Neural crest cell (in vitro differentiated cells): ENCODE measurements at regions not wholly inside any gene's neighbourhood (a gene's known extent, or its start where the extent isn't known, plus 50 kb on each side); places are given as distances from the start of the nearest gene placed in this dataset.

Source experiments
- DNase-seq: peaks from one replicate; pipeline ENCODE4 v3.0.0; 2021; ENCODE audit warnings: low read depth, mixed read lengths, low spot score
- H3K27ac Mint-ChIP-seq: one replicate; pipeline ENCODE4 v1.8.0; 2021; ENCODE audit warnings: mild to moderate bottlenecking, mixed read lengths; ENCODE audit not compliant: unreplicated experiment
- H3K27me3 Mint-ChIP-seq: 2 replicates; pipeline ENCODE4 v1.8.0; 2021; ENCODE audit warnings: low read depth, mild to moderate bottlenecking, mixed read lengths
- H3K36me3 Mint-ChIP-seq: 2 replicates; pipeline ENCODE4 v1.8.0; 2021; ENCODE audit warnings: low read depth, mild to moderate bottlenecking, mixed read lengths
- H3K4me1 Mint-ChIP-seq: 2 replicates; pipeline ENCODE4 v1.8.0; 2021; ENCODE audit warnings: mixed read lengths
- H3K4me3 Mint-ChIP-seq: one replicate; pipeline ENCODE4 v1.8.0; 2021; ENCODE audit warnings: mild to moderate bottlenecking, mixed read lengths
- H3K9me3 Mint-ChIP-seq: 2 replicates; pipeline ENCODE4 v1.8.0; 2021; ENCODE audit warnings: mixed read lengths
- TF ChIP-seq, protein P1 (sequence below): fragments of 200-600 bp; sonication (generic); conservative IDR thresholded peaks from 2 replicates; pipeline ENCODE4 v1.5.0; 2021; ENCODE audit warnings: antibody characterized with exemption, mild to moderate bottlenecking

DNA sequence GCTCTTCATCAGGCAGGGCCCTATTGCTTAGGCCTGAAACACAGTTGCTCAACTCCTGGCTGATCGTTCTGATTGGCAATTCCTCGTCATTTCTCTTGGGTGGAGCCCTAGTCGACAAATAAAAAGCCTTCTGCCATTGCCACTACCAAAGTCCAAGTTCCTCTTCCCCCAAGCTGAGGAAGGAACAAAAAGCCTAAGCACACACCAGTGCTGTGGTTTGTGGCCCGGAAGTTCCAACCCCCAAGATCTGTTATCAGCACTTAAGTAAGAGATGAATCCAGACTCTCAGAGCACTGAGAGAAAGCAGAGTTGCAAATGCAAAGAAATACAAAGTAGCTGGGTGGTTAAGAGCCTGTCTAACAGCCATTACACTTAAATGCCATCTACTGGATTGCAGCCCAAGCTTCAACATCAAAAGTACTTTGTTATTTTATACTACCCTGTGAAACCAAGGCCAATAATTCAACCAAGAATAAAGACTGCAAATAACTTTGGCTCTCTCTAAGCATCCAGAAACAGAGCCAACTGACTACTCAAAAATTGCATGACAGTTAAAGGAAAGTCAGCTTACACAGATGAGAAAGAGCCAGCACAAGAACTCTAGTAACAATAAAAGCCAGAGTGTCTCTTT is 1024.0 kb downstream of the GRIK2 start:
- Mint-ChIP-seq H3K27me3 (no peaks in the 10 kb centered on the region), H3K4me3 (no peak overlapping the region), H3K9me3 (no peaks in the 10 kb centered on the region), H3K4me1 (no peaks in the 10 kb centered on the region), H3K36me3 (no peaks in the 10 kb centered on the region), H3K27ac (no peak overlapping the region)
- DNase-seq = no peak
- TF ChIP-seq, protein P1, sequence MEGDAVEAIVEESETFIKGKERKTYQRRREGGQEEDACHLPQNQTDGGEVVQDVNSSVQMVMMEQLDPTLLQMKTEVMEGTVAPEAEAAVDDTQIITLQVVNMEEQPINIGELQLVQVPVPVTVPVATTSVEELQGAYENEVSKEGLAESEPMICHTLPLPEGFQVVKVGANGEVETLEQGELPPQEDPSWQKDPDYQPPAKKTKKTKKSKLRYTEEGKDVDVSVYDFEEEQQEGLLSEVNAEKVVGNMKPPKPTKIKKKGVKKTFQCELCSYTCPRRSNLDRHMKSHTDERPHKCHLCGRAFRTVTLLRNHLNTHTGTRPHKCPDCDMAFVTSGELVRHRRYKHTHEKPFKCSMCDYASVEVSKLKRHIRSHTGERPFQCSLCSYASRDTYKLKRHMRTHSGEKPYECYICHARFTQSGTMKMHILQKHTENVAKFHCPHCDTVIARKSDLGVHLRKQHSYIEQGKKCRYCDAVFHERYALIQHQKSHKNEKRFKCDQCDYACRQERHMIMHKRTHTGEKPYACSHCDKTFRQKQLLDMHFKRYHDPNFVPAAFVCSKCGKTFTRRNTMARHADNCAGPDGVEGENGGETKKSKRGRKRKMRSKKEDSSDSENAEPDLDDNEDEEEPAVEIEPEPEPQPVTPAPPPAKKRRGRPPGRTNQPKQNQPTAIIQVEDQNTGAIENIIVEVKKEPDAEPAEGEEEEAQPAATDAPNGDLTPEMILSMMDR = no peak

DNA sequence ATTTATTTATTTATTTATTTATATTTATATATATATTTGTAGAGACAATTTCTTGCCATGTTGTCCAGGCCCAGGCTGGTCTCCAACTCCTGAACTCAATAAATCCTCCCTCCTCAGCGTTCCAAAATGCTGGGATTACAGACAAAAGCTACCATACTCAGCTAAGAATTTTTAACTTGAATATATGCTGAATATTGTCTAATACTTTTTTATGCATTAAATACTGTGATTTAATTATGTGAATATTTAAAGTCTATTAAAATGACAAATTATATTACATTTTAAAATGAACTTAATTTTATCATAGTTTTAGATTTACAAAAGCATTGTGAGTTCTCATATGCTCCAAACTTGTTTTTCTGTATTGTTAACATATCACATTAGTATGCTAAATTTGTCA is 1022.4 kb downstream of the GRIK2 start:
- Mint-ChIP-seq H3K9me3 (no peaks in the 10 kb centered on the region), H3K4me3 (no peak overlapping the region), H3K36me3 (no peaks in the 10 kb centered on the region), H3K27ac (no peak overlapping the region), H3K27me3 (no peaks in the 10 kb centered on the region), H3K4me1 (no peaks in the 10 kb centered on the region)
- TF ChIP-seq, protein P1 = no peak
- DNase-seq = no peak

DNA sequence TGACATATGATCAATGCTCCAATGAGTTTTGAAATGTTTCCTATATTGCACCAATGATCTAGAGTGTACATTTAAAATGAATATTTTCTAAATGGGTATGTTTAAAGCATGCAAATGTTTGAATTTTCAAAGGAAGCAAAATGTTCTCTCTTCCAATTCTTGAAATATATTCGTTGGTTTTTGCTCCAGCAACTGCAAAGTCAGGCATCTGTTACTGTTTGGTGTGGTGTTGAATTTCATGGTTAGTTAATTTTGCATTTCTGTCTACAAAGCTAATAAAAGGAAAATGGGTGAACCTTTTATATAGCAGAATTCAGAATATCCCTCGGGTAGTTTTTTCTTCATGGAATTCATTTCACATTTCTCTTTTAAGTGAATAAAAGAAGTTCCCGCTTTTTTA is 1018.3 kb downstream of the GRIK2 start:
- no peaks in the 10 kb centered on the region for H3K27me3 Mint-ChIP-seq
- no peak overlapping the region for H3K27ac Mint-ChIP-seq
- H3K9me3 Mint-ChIP-seq = peaks cover 1% of the 10 kb centered on the region
- TF ChIP-seq, protein P1 = no peak
- no peak for DNase-seq
- no peaks in the 10 kb centered on the region for H3K36me3 Mint-ChIP-seq
- H3K4me3 Mint-ChIP-seq = no peak overlapping the region
- no peaks in the 10 kb centered on the region for H3K4me1 Mint-ChIP-seq

DNA sequence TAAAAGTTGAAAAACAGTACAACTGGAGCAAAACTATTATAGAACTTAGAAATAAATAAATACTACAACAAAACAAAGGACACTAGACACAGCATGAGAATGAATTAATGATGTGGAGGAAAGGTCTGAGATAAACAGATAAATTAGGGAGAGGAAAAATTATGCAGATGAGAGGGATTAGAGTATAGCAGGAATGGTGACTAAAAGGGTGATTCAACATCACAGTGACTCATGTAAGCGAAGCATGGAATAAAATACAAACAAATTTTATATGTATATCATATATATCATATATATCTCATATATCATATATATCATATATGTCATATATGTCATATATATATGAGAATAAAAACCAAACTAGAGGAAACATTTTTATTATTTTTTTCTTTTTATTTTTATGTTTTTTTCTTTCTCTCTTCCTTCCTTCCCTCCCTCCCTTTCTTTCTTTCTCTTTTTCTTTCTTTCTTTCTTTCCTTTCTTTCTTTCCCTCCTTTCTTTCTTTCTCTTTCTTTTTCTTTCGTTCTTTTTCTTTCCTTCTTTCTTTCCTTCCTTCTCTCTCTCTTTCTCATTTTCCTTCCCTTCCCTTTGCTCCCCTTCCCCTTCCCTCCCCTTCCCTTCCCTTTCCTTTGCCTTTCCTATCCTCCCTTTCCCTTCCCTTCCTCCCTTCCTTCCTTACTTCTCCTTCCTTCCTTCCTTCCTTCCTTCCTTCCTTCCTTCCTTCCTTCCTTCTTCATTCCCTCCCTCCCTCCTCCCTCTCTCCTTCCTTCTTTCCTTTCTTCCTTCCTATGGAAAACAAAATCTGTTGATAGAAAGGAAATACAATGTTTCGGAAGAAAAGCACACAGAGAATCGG is 1014.6 kb downstream of the GRIK2 start:
- DNase-seq = no peak
- Mint-ChIP-seq H3K4me3 (no peak overlapping the region), H3K27me3 (no peaks in the 10 kb centered on the region), H3K4me1 (no peaks in the 10 kb centered on the region), H3K9me3 (peaks cover 3% of the 10 kb centered on the region), H3K27ac (no peak overlapping the region), H3K36me3 (no peaks in the 10 kb centered on the region)
- TF ChIP-seq, protein P1 = no peak

DNA sequence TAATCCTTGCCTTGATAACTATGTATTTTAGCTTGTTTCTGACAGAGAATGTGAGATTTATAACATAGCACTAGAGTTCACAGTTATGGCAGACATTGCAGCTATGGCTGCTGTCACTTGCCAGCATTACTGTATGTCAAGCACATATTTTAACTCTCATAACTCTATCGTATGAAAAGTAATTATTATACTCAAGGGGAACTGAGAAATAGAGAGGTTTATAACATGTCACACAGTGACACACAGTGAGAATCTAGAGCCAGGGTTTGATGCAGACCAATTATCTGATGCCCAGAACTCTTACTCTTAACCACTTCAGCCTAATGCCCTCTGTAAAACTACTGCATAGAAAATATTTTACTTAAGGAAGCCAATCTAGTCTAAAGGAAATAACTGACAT is 1012.4 kb downstream of the GRIK2 start:
- Mint-ChIP-seq H3K4me3 (no peak overlapping the region), H3K9me3 (peaks cover 3% of the 10 kb centered on the region), H3K27me3 (no peaks in the 10 kb centered on the region), H3K4me1 (no peaks in the 10 kb centered on the region), H3K27ac (no peak overlapping the region), H3K36me3 (no peaks in the 10 kb centered on the region)
- no peak for DNase-seq
- TF ChIP-seq, protein P1 = no peak
